ENCODE measurements at regions not wholly inside any gene's neighbourhood (a gene's known extent, or its start where the extent isn't known, plus 50 kb on each side); places are given as distances from the start of the nearest gene placed in this dataset.

DNA sequence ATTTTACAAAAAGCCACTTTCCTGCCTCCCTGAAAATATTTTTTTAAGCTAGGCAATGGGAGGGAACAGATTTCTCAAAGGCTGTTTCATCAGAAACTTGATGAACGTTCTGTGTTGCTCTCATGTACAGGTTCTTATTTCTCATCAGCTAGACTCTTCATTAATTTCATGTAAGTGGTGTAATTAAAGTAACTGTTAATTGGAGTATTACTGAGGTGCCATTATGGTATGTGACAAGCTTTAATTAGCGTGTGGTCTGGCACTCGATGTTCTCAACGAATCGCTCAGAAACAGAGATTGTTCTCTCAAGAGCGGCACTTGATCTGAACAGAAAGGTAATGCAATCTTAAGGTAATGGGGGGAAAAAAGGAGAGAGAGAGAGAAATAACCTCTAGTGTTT, 81.9 kb upstream of the MYCN start:
- peaks cover 51% of the 10 kb centered on the region for H3K9me3 Mint-ChIP-seq
- H3K4me1 Mint-ChIP-seq (ENCODE audit: low read depth) = no peaks in the 10 kb centered on the region
- H3K36me3 Mint-ChIP-seq (ENCODE audit: low read depth) = peaks cover 5% of the 10 kb centered on the region
- TF ChIP-seq CTCF (IDR thresholded peaks at IDR 0.05) = no peak
- H3K4me3 Mint-ChIP-seq = no peak overlapping the region
- no peak for DNase-seq
- no peaks in the 10 kb centered on the region; the same call in 1 of the 2 replicates for H3K27me3 Mint-ChIP-seq (ENCODE audit: insufficient read depth)
- no peak overlapping the region for H3K27ac Mint-ChIP-seq

DNA sequence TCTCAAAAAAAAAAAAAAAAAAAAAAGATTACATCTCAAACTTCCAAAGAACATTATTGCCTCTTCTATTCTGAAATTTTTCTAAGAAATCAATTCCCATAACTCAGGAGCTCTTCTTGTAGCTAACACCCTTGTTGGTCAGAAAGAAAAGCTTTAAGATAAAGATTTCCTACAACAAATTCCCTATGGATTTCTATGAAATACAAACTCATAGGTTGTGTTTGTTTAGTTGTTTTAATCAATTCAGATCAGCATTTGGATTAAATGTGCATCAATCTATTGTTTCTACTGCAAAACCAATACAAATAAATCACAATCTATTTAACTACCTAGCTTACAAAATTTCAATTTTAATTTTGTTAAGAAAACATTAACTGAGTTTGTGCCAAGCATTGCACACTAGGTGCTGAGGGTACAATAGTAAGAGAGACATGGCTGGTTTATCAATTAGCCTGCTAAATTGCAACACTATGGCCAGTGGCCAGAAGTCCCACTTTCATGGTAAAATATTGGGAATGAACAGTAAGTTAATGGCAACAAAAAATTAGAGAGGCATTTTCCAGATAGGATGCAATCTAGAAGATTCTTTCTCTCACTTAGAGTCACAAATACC, 80.2 kb upstream of the MYCN start:
- Mint-ChIP-seq H3K9me3 (peaks cover 39% of the 10 kb centered on the region), H3K4me3 (no peak overlapping the region), H3K36me3 (ENCODE audit: low read depth) (peaks cover 5% of the 10 kb centered on the region), H3K27ac (no peak overlapping the region), H3K4me1 (ENCODE audit: low read depth) (no peaks in the 10 kb centered on the region), H3K27me3 (ENCODE audit: insufficient read depth) (no peaks in the 10 kb centered on the region; the same call in 1 of the 2 replicates)
- no peak for TF ChIP-seq CTCF (IDR thresholded peaks at IDR 0.05)
- no peak for DNase-seq

GRCh38 chr2:15860760-15861159, 79.6 kb upstream of the MYCN start:
- no peak for DNase-seq
- no peaks in the 10 kb centered on the region; the same call in 1 of the 2 replicates for H3K27me3 Mint-ChIP-seq (ENCODE audit: insufficient read depth)
- TF ChIP-seq CTCF (IDR thresholded peaks at IDR 0.05) = no peak

DNA sequence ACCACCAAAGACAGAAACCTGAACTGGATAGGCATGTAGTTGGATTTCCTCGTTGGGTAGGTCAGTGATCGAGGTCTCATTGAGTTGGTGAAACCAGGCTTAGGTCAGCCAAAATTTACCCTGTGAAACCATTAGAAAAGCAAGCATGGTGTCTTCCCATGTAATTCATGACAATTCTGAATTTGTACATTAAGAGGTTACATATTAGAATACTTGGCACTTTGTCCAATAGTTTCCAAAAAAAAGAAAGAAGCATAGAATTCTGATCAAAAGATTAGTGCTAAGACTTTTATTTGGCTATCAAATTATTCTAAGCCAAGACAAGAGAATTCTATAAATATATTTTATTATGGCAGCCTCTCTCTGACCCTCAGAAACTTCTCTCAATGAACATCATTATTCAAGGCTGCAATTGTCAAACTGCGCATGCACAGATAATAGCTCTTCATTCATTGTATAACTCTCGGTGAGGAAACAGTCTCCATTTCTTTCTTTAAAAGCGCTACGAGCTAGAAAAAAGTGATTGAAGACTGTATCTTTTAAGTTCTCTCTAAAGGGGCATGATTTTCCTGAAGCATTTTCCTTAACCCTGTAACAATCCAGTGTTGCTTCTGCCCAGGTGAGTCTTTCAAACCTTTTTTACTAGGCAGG, 79.1 kb upstream of the MYCN start:
- H3K4me3 Mint-ChIP-seq = no peak overlapping the region
- H3K36me3 Mint-ChIP-seq (ENCODE audit: low read depth) = peaks cover 5% of the 10 kb centered on the region
- H3K27ac Mint-ChIP-seq = no peak overlapping the region
- H3K27me3 Mint-ChIP-seq (ENCODE audit: insufficient read depth) = no peaks in the 10 kb centered on the region; the same call in 1 of the 2 replicates
- no peaks in the 10 kb centered on the region for H3K4me1 Mint-ChIP-seq (ENCODE audit: low read depth)
- DNase-seq = no peak
- H3K9me3 Mint-ChIP-seq = peaks cover 40% of the 10 kb centered on the region
- TF ChIP-seq CTCF (IDR thresholded peaks at IDR 0.05) = no peak

More at GRCh38 chr2:15860760-15861159, 79.6 kb upstream of the MYCN start:
- Mint-ChIP-seq H3K9me3 (peaks cover 44% of the 10 kb centered on the region), H3K4me3 (no peak overlapping the region), H3K4me1 (ENCODE audit: low read depth) (no peaks in the 10 kb centered on the region), H3K36me3 (ENCODE audit: low read depth) (peaks cover 5% of the 10 kb centered on the region), H3K27ac (no peak overlapping the region)

GRCh38 chr2:15861898-15862297, 78.5 kb upstream of the MYCN start:
- peaks cover 41% of the 10 kb centered on the region for H3K9me3 Mint-ChIP-seq
- no peaks in the 10 kb centered on the region for H3K4me1 Mint-ChIP-seq (ENCODE audit: low read depth)
- H3K36me3 Mint-ChIP-seq (ENCODE audit: low read depth) = peaks cover 5% of the 10 kb centered on the region; the same call in 1 of the 2 replicates
- H3K27ac Mint-ChIP-seq = no peak overlapping the region
- TF ChIP-seq CTCF (IDR thresholded peaks at IDR 0.05) = no peak
- no peaks in the 10 kb centered on the region; the same call in 1 of the 2 replicates for H3K27me3 Mint-ChIP-seq (ENCODE audit: insufficient read depth)
- no peak for DNase-seq
- H3K4me3 Mint-ChIP-seq = no peak overlapping the region
